ENCODE measurements at regions not wholly inside any gene's neighbourhood (a gene's known extent, or its start where the extent isn't known, plus 50 kb on each side); places are given as distances from the start of the nearest gene placed in this dataset.

GRCh38 chr18:32542221-32542798 lies 71.6 kb upstream of the GAREM1 start:
- no peak for DNase-seq

GRCh38 chr18:32530947-32531651 lies 60.4 kb upstream of the GAREM1 start:
- peak; percentile 19 for DNase-seq

- DNase-seq, result no peak
These were observed 59.2 kb upstream of the GAREM1 start for GRCh38 chr18:32529722-32530420.

- DNase-seq, result no peak
These were observed 50.1 kb upstream of the GAREM1 start for GRCh38 chr18:32520771-32521170.

Data from fibroblast of skin of right biceps (primary cell).